ENCODE measurements at regions not wholly inside any gene's neighbourhood (a gene's known extent, or its start where the extent isn't known, plus 50 kb on each side); places are given as distances from the start of the nearest gene placed in this dataset.

DNA sequence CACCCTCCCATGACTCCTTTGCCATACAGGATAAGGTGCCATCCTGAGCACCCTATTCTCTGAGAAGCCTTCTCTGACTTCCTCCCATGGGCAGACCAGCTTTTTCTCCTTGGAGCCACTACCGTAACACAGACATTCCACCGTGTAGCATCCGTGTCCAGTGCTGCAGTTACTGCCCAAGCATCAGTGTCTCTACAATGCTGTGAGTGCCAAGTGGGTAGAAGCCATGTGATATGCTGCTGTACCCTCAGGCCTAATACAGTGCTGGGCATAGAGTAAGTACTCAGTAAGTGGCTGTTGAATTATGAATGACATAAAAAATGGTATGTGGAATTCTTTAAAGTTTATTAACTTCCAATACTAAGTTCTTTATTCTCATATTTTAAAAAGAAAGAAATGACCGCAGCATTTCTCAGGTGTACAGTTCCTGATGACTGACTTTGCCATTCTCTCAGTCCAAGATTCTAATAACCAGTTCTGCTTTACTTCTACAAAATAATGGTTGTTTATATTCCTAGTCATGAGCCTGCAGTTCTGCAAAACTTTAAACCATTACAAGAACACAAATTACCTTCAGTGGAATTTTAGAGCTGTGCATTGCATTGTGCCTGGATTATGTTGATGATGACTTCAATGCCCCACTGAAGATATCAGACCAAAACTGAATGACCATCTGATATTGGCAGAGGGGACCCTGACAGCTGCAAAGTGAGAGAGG lies 118.7 kb downstream of the RPAP3 start:
- no peak overlapping the region for H3K4me3 ChIP-seq (ENCODE audit: low read depth in 1 of 3, low read length in 3 of 3)
- WGBS, result 85% methylated on average over 4 of the region's 4 CpGs
- H3K4me1 ChIP-seq (ENCODE audit: control insufficient read depth in 4 of 4, insufficient read depth in 4 of 4, low read length in 3 of 4), result no peaks in the 10 kb centered on the region
- H3K36me3 ChIP-seq (ENCODE audit: control insufficient read depth in 4 of 4, insufficient read depth in 3 of 4, low read depth in 1 of 4, low read length in 3 of 4), result no peaks in the 10 kb centered on the region
- TF ChIP-seq RAD21 (IDR thresholded peaks at IDR 0.05), result no peak
- no peak for TF ChIP-seq NR2F2 (IDR thresholded peaks at IDR 0.05)
- DNase-seq (ENCODE audit: low spot score), result no peak
- no peak overlapping the region for H3K27ac ChIP-seq (ENCODE audit: low read depth in 1 of 2, low read length in 2 of 2)
- H3K9me3 ChIP-seq (ENCODE audit: control insufficient read depth in 4 of 4, low read length in 3 of 4), result no peaks in the 10 kb centered on the region
- no peaks in the 10 kb centered on the region for H3K27me3 ChIP-seq (ENCODE audit: control insufficient read depth in 4 of 4, insufficient read depth in 4 of 4, low read length in 3 of 4)
- no peak overlapping the region for H3K9ac ChIP-seq (ENCODE audit: low read depth in 1 of 2, low read length in 2 of 2)

DNA sequence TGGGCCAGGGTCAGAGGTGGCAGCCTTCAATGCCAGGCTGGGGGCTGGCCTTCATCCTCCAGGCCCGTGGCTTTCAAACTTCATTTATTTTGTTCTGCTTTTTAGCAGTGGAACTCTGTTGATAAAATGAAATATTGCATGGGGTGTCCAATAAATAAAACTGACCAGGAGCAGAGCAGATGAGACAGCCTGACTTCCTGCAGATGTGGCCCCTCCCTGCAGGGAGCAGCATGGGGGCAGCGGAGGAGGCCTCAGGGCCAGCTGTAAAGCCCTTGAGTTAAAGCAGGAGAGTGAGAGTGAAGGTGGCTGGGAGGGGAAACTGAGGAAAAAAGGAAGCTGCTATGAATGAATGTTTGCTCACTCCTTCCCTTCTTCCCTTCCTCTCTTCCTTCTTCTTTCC lies 120.3 kb downstream of the RPAP3 start:
- no peak for DNase-seq (ENCODE audit: low spot score)
- Histone ChIP-seq H3K4me1 (ENCODE audit: control insufficient read depth in 4 of 4, insufficient read depth in 4 of 4, low read length in 3 of 4) (no peaks in the 10 kb centered on the region), H3K9ac (ENCODE audit: low read depth in 1 of 2, low read length in 2 of 2) (no peak overlapping the region), H3K27me3 (ENCODE audit: control insufficient read depth in 4 of 4, insufficient read depth in 4 of 4, low read length in 3 of 4) (no peaks in the 10 kb centered on the region), H3K9me3 (ENCODE audit: control insufficient read depth in 4 of 4, low read length in 3 of 4) (no peaks in the 10 kb centered on the region), H3K27ac (ENCODE audit: low read depth in 1 of 2, low read length in 2 of 2) (no peak overlapping the region), H3K4me3 (ENCODE audit: low read depth in 1 of 3, low read length in 3 of 3) (no peak overlapping the region), H3K36me3 (ENCODE audit: control insufficient read depth in 4 of 4, insufficient read depth in 3 of 4, low read depth in 1 of 4, low read length in 3 of 4) (no peaks in the 10 kb centered on the region)
- WGBS, result 89% methylated on average over 2 of the region's 2 CpGs
- TF ChIP-seq, protein P1, sequence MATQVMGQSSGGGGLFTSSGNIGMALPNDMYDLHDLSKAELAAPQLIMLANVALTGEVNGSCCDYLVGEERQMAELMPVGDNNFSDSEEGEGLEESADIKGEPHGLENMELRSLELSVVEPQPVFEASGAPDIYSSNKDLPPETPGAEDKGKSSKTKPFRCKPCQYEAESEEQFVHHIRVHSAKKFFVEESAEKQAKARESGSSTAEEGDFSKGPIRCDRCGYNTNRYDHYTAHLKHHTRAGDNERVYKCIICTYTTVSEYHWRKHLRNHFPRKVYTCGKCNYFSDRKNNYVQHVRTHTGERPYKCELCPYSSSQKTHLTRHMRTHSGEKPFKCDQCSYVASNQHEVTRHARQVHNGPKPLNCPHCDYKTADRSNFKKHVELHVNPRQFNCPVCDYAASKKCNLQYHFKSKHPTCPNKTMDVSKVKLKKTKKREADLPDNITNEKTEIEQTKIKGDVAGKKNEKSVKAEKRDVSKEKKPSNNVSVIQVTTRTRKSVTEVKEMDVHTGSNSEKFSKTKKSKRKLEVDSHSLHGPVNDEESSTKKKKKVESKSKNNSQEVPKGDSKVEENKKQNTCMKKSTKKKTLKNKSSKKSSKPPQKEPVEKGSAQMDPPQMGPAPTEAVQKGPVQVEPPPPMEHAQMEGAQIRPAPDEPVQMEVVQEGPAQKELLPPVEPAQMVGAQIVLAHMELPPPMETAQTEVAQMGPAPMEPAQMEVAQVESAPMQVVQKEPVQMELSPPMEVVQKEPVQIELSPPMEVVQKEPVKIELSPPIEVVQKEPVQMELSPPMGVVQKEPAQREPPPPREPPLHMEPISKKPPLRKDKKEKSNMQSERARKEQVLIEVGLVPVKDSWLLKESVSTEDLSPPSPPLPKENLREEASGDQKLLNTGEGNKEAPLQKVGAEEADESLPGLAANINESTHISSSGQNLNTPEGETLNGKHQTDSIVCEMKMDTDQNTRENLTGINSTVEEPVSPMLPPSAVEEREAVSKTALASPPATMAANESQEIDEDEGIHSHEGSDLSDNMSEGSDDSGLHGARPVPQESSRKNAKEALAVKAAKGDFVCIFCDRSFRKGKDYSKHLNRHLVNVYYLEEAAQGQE (IDR thresholded peaks at IDR 0.05), result no peak
- TF ChIP-seq, protein P2, sequence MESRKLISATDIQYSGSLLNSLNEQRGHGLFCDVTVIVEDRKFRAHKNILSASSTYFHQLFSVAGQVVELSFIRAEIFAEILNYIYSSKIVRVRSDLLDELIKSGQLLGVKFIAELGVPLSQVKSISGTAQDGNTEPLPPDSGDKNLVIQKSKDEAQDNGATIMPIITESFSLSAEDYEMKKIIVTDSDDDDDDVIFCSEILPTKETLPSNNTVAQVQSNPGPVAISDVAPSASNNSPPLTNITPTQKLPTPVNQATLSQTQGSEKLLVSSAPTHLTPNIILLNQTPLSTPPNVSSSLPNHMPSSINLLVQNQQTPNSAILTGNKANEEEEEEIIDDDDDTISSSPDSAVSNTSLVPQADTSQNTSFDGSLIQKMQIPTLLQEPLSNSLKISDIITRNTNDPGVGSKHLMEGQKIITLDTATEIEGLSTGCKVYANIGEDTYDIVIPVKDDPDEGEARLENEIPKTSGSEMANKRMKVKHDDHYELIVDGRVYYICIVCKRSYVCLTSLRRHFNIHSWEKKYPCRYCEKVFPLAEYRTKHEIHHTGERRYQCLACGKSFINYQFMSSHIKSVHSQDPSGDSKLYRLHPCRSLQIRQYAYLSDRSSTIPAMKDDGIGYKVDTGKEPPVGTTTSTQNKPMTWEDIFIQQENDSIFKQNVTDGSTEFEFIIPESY (IDR thresholded peaks at IDR 0.05), result no peak
- TF ChIP-seq EGR1 (IDR thresholded peaks at IDR 0.05; ENCODE audit: low read depth in 2 of 2) (no peak), FOXA1 (IDR thresholded peaks at IDR 0.05) (no peak), JUND (IDR thresholded peaks at IDR 0.05) (no peak), YY1 (IDR thresholded peaks at IDR 0.05) (no peak), FOXA2 (IDR thresholded peaks at IDR 0.05) (no peak), GABPA (IDR thresholded peaks at IDR 0.05 in 1 of 2, conservative IDR thresholded peaks at IDR 0.05 in 1 of 2) (no peak), TAF1 (conservative IDR thresholded peaks at IDR 0.05) (no peak)
- TF ChIP-seq, protein P3, sequence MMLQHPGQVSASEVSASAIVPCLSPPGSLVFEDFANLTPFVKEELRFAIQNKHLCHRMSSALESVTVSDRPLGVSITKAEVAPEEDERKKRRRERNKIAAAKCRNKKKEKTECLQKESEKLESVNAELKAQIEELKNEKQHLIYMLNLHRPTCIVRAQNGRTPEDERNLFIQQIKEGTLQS (IDR thresholded peaks at IDR 0.05), result no peak
- TF ChIP-seq, protein P4, sequence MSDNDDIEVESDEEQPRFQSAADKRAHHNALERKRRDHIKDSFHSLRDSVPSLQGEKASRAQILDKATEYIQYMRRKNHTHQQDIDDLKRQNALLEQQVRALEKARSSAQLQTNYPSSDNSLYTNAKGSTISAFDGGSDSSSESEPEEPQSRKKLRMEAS (IDR thresholded peaks at IDR 0.05), result no peak
